ENCODE measurements at regions not wholly inside any gene's neighbourhood (a gene's known extent, or its start where the extent isn't known, plus 50 kb on each side); places are given as distances from the start of the nearest gene placed in this dataset.

GRCh38 chr18:61618816-61619215, 274.0 kb downstream of the RNF152 start:
- DNase-seq (ENCODE audit: low read depth, low spot score), result no peak

- DNase-seq (ENCODE audit: low read depth, low spot score), result no peak
These were observed 276.6 kb downstream of the RNF152 start for GRCh38 chr18:61616111-61616610.

GRCh38 chr18:61612517-61612916, 279.3 kb downstream of the CDH20 start:
- no peak for DNase-seq (ENCODE audit: low read depth, low spot score)

- DNase-seq (ENCODE audit: low read depth, low spot score), result no peak
These were observed 275.9 kb downstream of the CDH20 start for GRCh38 chr18:61609131-61609530.

GRCh38 chr18:61608316-61608715, 275.1 kb downstream of the CDH20 start:
- no peak for DNase-seq (ENCODE audit: low read depth, low spot score)

- DNase-seq (ENCODE audit: low read depth, low spot score), result no peak
These were observed 274.6 kb downstream of the CDH20 start for GRCh38 chr18:61607867-61608266.

GRCh38 chr18:61606759-61607158, 273.5 kb downstream of the CDH20 start:
- DNase-seq (ENCODE audit: low read depth, low spot score), result no peak

- DNase-seq (ENCODE audit: low read depth, low spot score), result no peak
These were observed 272.9 kb downstream of the CDH20 start for GRCh38 chr18:61606068-61606660.

- DNase-seq (ENCODE audit: low read depth, low spot score), result no peak
These were observed 272.3 kb downstream of the CDH20 start for GRCh38 chr18:61605376-61606067.
